Osteoblast (primary cell): ENCODE measurements at regions not wholly inside any gene's neighbourhood (a gene's known extent, or its start where the extent isn't known, plus 50 kb on each side); places are given as distances from the start of the nearest gene placed in this dataset.

Experiments used
- DNase-seq: peaks from one replicate; pipeline ENCODE4 v3.0.0; 2011; ENCODE audit warnings: low spot score, mixed read lengths; ENCODE audit not compliant: insufficient read length; ENCODE audit errors: missing footprints
- H2AFZ ChIP-seq: 2 replicates; pipeline ENCODE4 v1.6.0; 2011; ENCODE audit warnings: mild to moderate bottlenecking, low read length
- H3K27ac ChIP-seq: 2 replicates; pipeline ENCODE4 v1.5.1; 2011; ENCODE audit warnings: mild to moderate bottlenecking, low read depth, low read length, moderate library complexity
- H3K27me3 ChIP-seq: 2 replicates; pipeline ENCODE4 v1.6.0; 2012; ENCODE audit warnings: mild to moderate bottlenecking, control low read depth, inconsistent platforms, low read length, moderate library complexity; ENCODE audit not compliant: insufficient read depth
- H3K36me3 ChIP-seq: 2 replicates; pipeline ENCODE4 v1.5.1; 2011; ENCODE audit warnings: mild to moderate bottlenecking, low read length, control low read depth, moderate library complexity; ENCODE audit not compliant: insufficient read depth
- H3K4me1 ChIP-seq: 2 replicates; pipeline ENCODE4 v1.5.1; 2011; ENCODE audit warnings: mild to moderate bottlenecking, low read length, control low read depth, moderate library complexity; ENCODE audit not compliant: insufficient read depth
- H3K4me2 ChIP-seq: 2 replicates; pipeline ENCODE4 v1.6.0; 2011; ENCODE audit warnings: mild to moderate bottlenecking, low read length; ENCODE audit not compliant: insufficient read depth
- H3K4me3 ChIP-seq: fragments of 200-600 bp; sonication (generic); 3 replicates; pipeline ENCODE4 v1.5.1; 2012; ENCODE audit warnings: mild to moderate bottlenecking, low read length, inconsistent platforms; ENCODE audit not compliant: insufficient read depth
- H3K79me2 ChIP-seq: 2 replicates; pipeline ENCODE4 v1.6.0; 2012; ENCODE audit warnings: mild to moderate bottlenecking, low read length, control low read depth, inconsistent platforms; ENCODE audit not compliant: insufficient read depth
- H3K9me3 ChIP-seq: 2 replicates; pipeline ENCODE4 v1.5.1; 2011; ENCODE audit warnings: low read depth, low read length, control low read depth
- H4K20me1 ChIP-seq: 2 replicates; pipeline ENCODE4 v1.6.0; 2012; ENCODE audit warnings: mild to moderate bottlenecking, low read length, control low read depth; ENCODE audit not compliant: insufficient read depth
- CTCF ChIP-seq: IDR thresholded peaks from 2 replicates; pipeline ENCODE4 v1.5.1; 2011; ENCODE audit warnings: mild to moderate bottlenecking, low read depth, low read length, moderate library complexity; ENCODE audit errors: extremely low read depth

- no peak for DNase-seq
- Histone ChIP-seq H3K79me2 (no peaks in the 10 kb centered on the region), H3K9me3 (no peaks in the 10 kb centered on the region), H4K20me1 (no peaks in the 10 kb centered on the region), H3K4me1 (peaks cover 8% of the 10 kb centered on the region), H3K27ac (no peak overlapping the region), H3K4me2 (no peak overlapping the region), H3K4me3 (no peak overlapping the region), H3K27me3 (no peaks in the 10 kb centered on the region), H3K36me3 (no peaks in the 10 kb centered on the region), H2AFZ (no peak overlapping the region)
- no peak for TF ChIP-seq CTCF
Measured at GRCh38 chr6:108752733-108753590, 95.3 kb upstream of the ARMC2 start.

- Histone ChIP-seq H2AFZ (no peak overlapping the region), H3K36me3 (no peaks in the 10 kb centered on the region), H3K4me2 (no peak overlapping the region), H3K4me3 (no peak overlapping the region), H3K79me2 (no peaks in the 10 kb centered on the region), H4K20me1 (no peaks in the 10 kb centered on the region), H3K4me1 (peaks cover 12% of the 10 kb centered on the region), H3K27me3 (no peaks in the 10 kb centered on the region), H3K27ac (no peak overlapping the region), H3K9me3 (no peaks in the 10 kb centered on the region)
- no peak for TF ChIP-seq CTCF
- no peak for DNase-seq
Measured at GRCh38 chr6:108755257-108756240, 92.7 kb upstream of the ARMC2 start.

GRCh38 chr6:108757357-108757756, 90.9 kb upstream of the ARMC2 start:
- H3K79me2 ChIP-seq = no peaks in the 10 kb centered on the region
- no peak overlapping the region for H3K27ac ChIP-seq
- H3K4me3 ChIP-seq = no peak overlapping the region
- DNase-seq = no peak
- H3K27me3 ChIP-seq = no peaks in the 10 kb centered on the region
- H4K20me1 ChIP-seq = no peaks in the 10 kb centered on the region
- H2AFZ ChIP-seq = no peak overlapping the region
- peaks cover 12% of the 10 kb centered on the region for H3K4me1 ChIP-seq
- no peak overlapping the region for H3K4me2 ChIP-seq
- no peaks in the 10 kb centered on the region for H3K9me3 ChIP-seq
- no peaks in the 10 kb centered on the region for H3K36me3 ChIP-seq
- TF ChIP-seq CTCF = no peak

GRCh38 chr6:108758884-108759283, 89.3 kb upstream of the ARMC2 start:
- Histone ChIP-seq H3K36me3 (no peaks in the 10 kb centered on the region), H3K27ac (no peak overlapping the region), H3K79me2 (no peaks in the 10 kb centered on the region), H4K20me1 (no peaks in the 10 kb centered on the region), H3K27me3 (no peaks in the 10 kb centered on the region), H2AFZ (no peak overlapping the region), H3K4me3 (no peak overlapping the region), H3K4me1 (peaks cover 12% of the 10 kb centered on the region), H3K4me2 (no peak overlapping the region), H3K9me3 (no peaks in the 10 kb centered on the region)
- TF ChIP-seq CTCF = no peak
- no peak for DNase-seq
